ENCODE measurements at regions not wholly inside any gene's neighbourhood (a gene's known extent, or its start where the extent isn't known, plus 50 kb on each side); places are given as distances from the start of the nearest gene placed in this dataset.
"Not testable (repeated sequence)": the region's sequence is repeated elsewhere in the genome, so short reads cannot be mapped to it uniquely, and the experiment has no call there.

GRCh38 chr2:35355056-35355455 lies 1000.5 kb upstream of the CRIM1 start:
- no peak for DNase-seq (ENCODE audit: low spot score)

- no peak for DNase-seq (ENCODE audit: low spot score)
Observed at GRCh38 chr2:35347561-35347960, 1008.0 kb upstream of the CRIM1 start.

GRCh38 chr2:35343135-35343534 lies 1012.4 kb upstream of the CRIM1 start:
- DNase-seq (ENCODE audit: low spot score) = no peak

GRCh38 chr2:35339211-35339610 lies 1016.4 kb upstream of the CRIM1 start:
- DNase-seq (ENCODE audit: low spot score) = no peak

- DNase-seq (ENCODE audit: low spot score) = no peak
Observed at GRCh38 chr2:35337922-35338321, 1017.7 kb upstream of the CRIM1 start.

GRCh38 chr2:35314049-35314448 lies 1041.5 kb upstream of the CRIM1 start:
- DNase-seq (ENCODE audit: low spot score) = no peak

- DNase-seq (ENCODE audit: low spot score) = no peak
Observed at GRCh38 chr2:35301369-35301768, 1054.2 kb upstream of the CRIM1 start.

- no peak for DNase-seq (ENCODE audit: low spot score)
Observed at GRCh38 chr2:35298493-35298892, 1057.1 kb upstream of the CRIM1 start.

- DNase-seq (ENCODE audit: low spot score) = no peak
Observed at GRCh38 chr2:35297403-35297802, 1058.2 kb upstream of the CRIM1 start.

GRCh38 chr2:35294636-35295263 lies 1060.8 kb upstream of the CRIM1 start:
- no peak for DNase-seq (ENCODE audit: low spot score)

- no peak for DNase-seq (ENCODE audit: low spot score)
Observed at GRCh38 chr2:35293261-35293660, 1062.3 kb upstream of the CRIM1 start.

- DNase-seq (ENCODE audit: low spot score) = no peak
Observed at GRCh38 chr2:35292199-35292598, 1063.4 kb upstream of the CRIM1 start.

GRCh38 chr2:35281702-35282101 lies 1073.9 kb upstream of the CRIM1 start:
- DNase-seq (ENCODE audit: low spot score) = no peak

- DNase-seq (ENCODE audit: low spot score) = no peak
Observed at GRCh38 chr2:35255826-35256225, 1099.8 kb upstream of the CRIM1 start.

- no peak for DNase-seq (ENCODE audit: low spot score)
Observed at GRCh38 chr2:35251156-35251555, 1104.4 kb upstream of the CRIM1 start.

- no peak for DNase-seq (ENCODE audit: low spot score)
Observed at GRCh38 chr2:35246702-35247101, 1108.9 kb upstream of the CRIM1 start.

- DNase-seq (ENCODE audit: low spot score) = no peak
Observed at GRCh38 chr2:35228584-35228983, 1127.0 kb upstream of the CRIM1 start.

- no peak for DNase-seq (ENCODE audit: low spot score)
Observed at GRCh38 chr2:35220461-35220860, 1135.1 kb upstream of the CRIM1 start.

- DNase-seq (ENCODE audit: low spot score) = no peak
Observed at GRCh38 chr2:35204881-35205280, 1150.7 kb upstream of the CRIM1 start.

GRCh38 chr2:35204323-35204722 lies 1151.3 kb upstream of the CRIM1 start:
- no peak for DNase-seq (ENCODE audit: low spot score)

- DNase-seq (ENCODE audit: low spot score) = no peak
Observed at GRCh38 chr2:35199298-35199697, 1156.3 kb upstream of the CRIM1 start.

- no peak for DNase-seq (ENCODE audit: low spot score)
Observed at GRCh38 chr2:35185861-35186412, 1169.6 kb upstream of the CRIM1 start.

GRCh38 chr2:35184471-35184870 lies 1171.1 kb upstream of the CRIM1 start:
- DNase-seq (ENCODE audit: low spot score) = no peak

- DNase-seq (ENCODE audit: low spot score) = not testable (repeated sequence)
Observed at GRCh38 chr2:35176726-35177125, 1178.9 kb upstream of the CRIM1 start.

All from mesenteric fat pad (tissue), 1 donor.